ENCODE measurements at regions not wholly inside any gene's neighbourhood (a gene's known extent, or its start where the extent isn't known, plus 50 kb on each side); places are given as distances from the start of the nearest gene placed in this dataset.

- Histone ChIP-seq H3K9ac (ENCODE audit: low read length) (no peak overlapping the region), H3F3A (ENCODE audit: insufficient read depth) (no peaks in the 10 kb centered on the region), H3K27me3 (ENCODE audit: low read length) (no peaks in the 10 kb centered on the region), H4K20me1 (ENCODE audit: low read depth, low read length) (no peaks in the 10 kb centered on the region), H2AFZ (ENCODE audit: low read depth, low read length, severe bottlenecking) (no peak overlapping the region), H3K36me3 (ENCODE audit: low read length) (no peaks in the 10 kb centered on the region), H3K4me2 (ENCODE audit: low read depth, low read length, poor library complexity, severe bottlenecking) (no peak overlapping the region), H3K27ac (ENCODE audit: low read depth, low read length) (no peak overlapping the region), H3K9me3 (ENCODE audit: insufficient read depth, low read length) (no peaks in the 10 kb centered on the region), H3K4me3 (ENCODE audit: insufficient read depth, low read length, poor library complexity, severe bottlenecking) (no peak overlapping the region), H3K9me2 (replicated peaks; ENCODE audit: insufficient read depth, low read length) (no peaks in the 10 kb centered on the region), H3K79me2 (ENCODE audit: insufficient read depth, low read length) (no peaks in the 10 kb centered on the region)
- no peak for TF ChIP-seq EZH2phosphoT487 (conservative IDR thresholded peaks at IDR 0.05; ENCODE audit: low read length)
- TF ChIP-seq, protein P1, sequence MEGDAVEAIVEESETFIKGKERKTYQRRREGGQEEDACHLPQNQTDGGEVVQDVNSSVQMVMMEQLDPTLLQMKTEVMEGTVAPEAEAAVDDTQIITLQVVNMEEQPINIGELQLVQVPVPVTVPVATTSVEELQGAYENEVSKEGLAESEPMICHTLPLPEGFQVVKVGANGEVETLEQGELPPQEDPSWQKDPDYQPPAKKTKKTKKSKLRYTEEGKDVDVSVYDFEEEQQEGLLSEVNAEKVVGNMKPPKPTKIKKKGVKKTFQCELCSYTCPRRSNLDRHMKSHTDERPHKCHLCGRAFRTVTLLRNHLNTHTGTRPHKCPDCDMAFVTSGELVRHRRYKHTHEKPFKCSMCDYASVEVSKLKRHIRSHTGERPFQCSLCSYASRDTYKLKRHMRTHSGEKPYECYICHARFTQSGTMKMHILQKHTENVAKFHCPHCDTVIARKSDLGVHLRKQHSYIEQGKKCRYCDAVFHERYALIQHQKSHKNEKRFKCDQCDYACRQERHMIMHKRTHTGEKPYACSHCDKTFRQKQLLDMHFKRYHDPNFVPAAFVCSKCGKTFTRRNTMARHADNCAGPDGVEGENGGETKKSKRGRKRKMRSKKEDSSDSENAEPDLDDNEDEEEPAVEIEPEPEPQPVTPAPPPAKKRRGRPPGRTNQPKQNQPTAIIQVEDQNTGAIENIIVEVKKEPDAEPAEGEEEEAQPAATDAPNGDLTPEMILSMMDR (IDR thresholded peaks at IDR 0.05; ENCODE audit: insufficient read depth, low read length, poor library complexity, severe bottlenecking) = no peak
Observed at GRCh38 chr16:58837950-58838349, 103.8 kb upstream of the GOT2 start.

DNA sequence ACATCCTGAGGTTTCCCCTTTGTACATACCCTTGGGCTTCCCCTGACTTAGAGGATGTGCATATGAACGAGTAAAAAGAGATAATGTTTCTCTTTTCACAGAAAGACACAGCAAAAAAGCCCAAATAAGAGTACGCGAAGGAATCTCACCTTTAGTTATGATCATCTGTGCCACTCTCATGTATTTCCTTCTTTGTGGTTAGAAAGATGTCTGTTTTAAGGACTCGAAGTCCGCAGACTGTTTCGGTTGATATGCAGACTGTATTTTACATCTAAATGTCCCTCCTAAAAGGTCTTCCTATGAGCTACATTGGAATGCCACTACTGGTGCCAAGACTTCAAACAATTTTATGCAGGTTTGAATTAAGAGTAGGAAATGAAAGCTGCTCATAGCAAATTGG, 102.3 kb upstream of the GOT2 start:
- H2AFZ ChIP-seq (ENCODE audit: low read depth, low read length, severe bottlenecking) = no peak overlapping the region
- no peaks in the 10 kb centered on the region for H3K27me3 ChIP-seq (ENCODE audit: low read length)
- H3K79me2 ChIP-seq (ENCODE audit: insufficient read depth, low read length) = no peaks in the 10 kb centered on the region
- H3K4me2 ChIP-seq (ENCODE audit: low read depth, low read length, poor library complexity, severe bottlenecking) = no peak overlapping the region
- no peaks in the 10 kb centered on the region for H3K36me3 ChIP-seq (ENCODE audit: low read length)
- H3K9me2 ChIP-seq (replicated peaks; ENCODE audit: insufficient read depth, low read length) = no peaks in the 10 kb centered on the region
- no peaks in the 10 kb centered on the region for H3K9me3 ChIP-seq (ENCODE audit: insufficient read depth, low read length)
- TF ChIP-seq EZH2phosphoT487 (conservative IDR thresholded peaks at IDR 0.05; ENCODE audit: low read length) = no peak
- TF ChIP-seq, protein P1 (IDR thresholded peaks at IDR 0.05; ENCODE audit: insufficient read depth, low read length, poor library complexity, severe bottlenecking) = no peak
- no peak overlapping the region for H3K4me3 ChIP-seq (ENCODE audit: insufficient read depth, low read length, poor library complexity, severe bottlenecking)
- H3K9ac ChIP-seq (ENCODE audit: low read length) = no peak overlapping the region
- no peaks in the 10 kb centered on the region for H4K20me1 ChIP-seq (ENCODE audit: low read depth, low read length)
- H3F3A ChIP-seq (ENCODE audit: insufficient read depth) = no peaks in the 10 kb centered on the region
- no peak overlapping the region for H3K27ac ChIP-seq (ENCODE audit: low read depth, low read length)

DNA sequence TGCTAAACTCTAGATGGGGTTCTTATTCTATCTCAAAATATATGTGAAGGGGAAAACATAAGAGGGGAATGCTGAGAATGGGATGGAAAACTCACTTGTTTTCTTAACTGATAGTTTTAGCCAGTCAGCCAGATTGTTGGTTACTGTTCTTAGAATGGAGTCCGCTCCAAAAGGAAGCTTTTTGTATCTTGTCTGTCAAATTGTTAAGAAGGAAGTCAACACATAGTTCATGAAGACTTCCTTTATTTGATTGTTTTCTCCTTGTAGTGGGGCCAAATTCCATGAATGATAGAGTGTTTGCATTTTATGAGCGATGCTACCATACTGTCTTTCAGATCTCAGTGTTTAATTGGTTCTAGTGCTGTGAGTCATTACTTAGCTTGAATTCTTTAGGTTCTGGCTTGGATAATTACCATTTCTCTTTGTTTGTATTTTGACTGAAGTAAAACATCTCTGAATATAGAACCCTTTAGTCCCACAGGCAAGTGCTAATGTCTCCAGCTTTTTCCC, 98.3 kb upstream of the GOT2 start:
- Histone ChIP-seq H2AFZ (ENCODE audit: low read depth, low read length, severe bottlenecking) (no peak overlapping the region), H3K9me2 (replicated peaks; ENCODE audit: insufficient read depth, low read length) (no peaks in the 10 kb centered on the region), H3K9ac (ENCODE audit: low read length) (no peak overlapping the region), H3F3A (ENCODE audit: insufficient read depth) (no peaks in the 10 kb centered on the region), H3K4me2 (ENCODE audit: low read depth, low read length, poor library complexity, severe bottlenecking) (no peak overlapping the region), H3K27me3 (ENCODE audit: low read length) (no peaks in the 10 kb centered on the region), H4K20me1 (ENCODE audit: low read depth, low read length) (no peaks in the 10 kb centered on the region), H3K27ac (ENCODE audit: low read depth, low read length) (no peak overlapping the region), H3K9me3 (ENCODE audit: insufficient read depth, low read length) (no peaks in the 10 kb centered on the region), H3K79me2 (ENCODE audit: insufficient read depth, low read length) (no peaks in the 10 kb centered on the region), H3K36me3 (ENCODE audit: low read length) (no peaks in the 10 kb centered on the region), H3K4me3 (ENCODE audit: insufficient read depth, low read length, poor library complexity, severe bottlenecking) (no peak overlapping the region)
- TF ChIP-seq, protein P1 (IDR thresholded peaks at IDR 0.05; ENCODE audit: insufficient read depth, low read length, poor library complexity, severe bottlenecking) = no peak
- TF ChIP-seq EZH2phosphoT487 (conservative IDR thresholded peaks at IDR 0.05; ENCODE audit: low read length) = no peak

All from SU-DHL-6 (cell line).